ENCODE measurements at regions not wholly inside any gene's neighbourhood (a gene's known extent, or its start where the extent isn't known, plus 50 kb on each side); places are given as distances from the start of the nearest gene placed in this dataset.
A peak's percentile ranks its signal among the peaks of the same experiment; 100 is the strongest.

- DNase-seq (ENCODE audit: low read depth), result peak; percentile 13
Observed at GRCh38 chr2:104769096-104769495, 84.8 kb upstream of the POU3F3 start.

GRCh38 chr2:104772996-104773395 is 80.9 kb upstream of the POU3F3 start:
- DNase-seq (ENCODE audit: low read depth), result no peak

GRCh38 chr2:104774631-104775030 is 79.3 kb upstream of the POU3F3 start:
- no peak for DNase-seq (ENCODE audit: low read depth)

GRCh38 chr2:104777721-104778120 is 76.2 kb upstream of the POU3F3 start:
- no peak for DNase-seq (ENCODE audit: low read depth)

- DNase-seq (ENCODE audit: low read depth), result no peak
Observed at GRCh38 chr2:104781151-104781550, 72.8 kb upstream of the POU3F3 start.

- no peak for DNase-seq (ENCODE audit: low read depth)
Observed at GRCh38 chr2:104784264-104784663, 69.7 kb upstream of the POU3F3 start.

- DNase-seq (ENCODE audit: low read depth), result no peak
Observed at GRCh38 chr2:104786204-104786603, 67.7 kb upstream of the POU3F3 start.

GRCh38 chr2:104786821-104787220 is 67.1 kb upstream of the POU3F3 start:
- no peak for DNase-seq (ENCODE audit: low read depth)

- no peak for DNase-seq (ENCODE audit: low read depth)
Observed at GRCh38 chr2:104787298-104788065, 66.4 kb upstream of the POU3F3 start.

GRCh38 chr2:104788742-104789455 is 65.0 kb upstream of the POU3F3 start:
- DNase-seq (ENCODE audit: low read depth), result no peak

- DNase-seq (ENCODE audit: low read depth), result no peak
Observed at GRCh38 chr2:104790100-104790811, 63.7 kb upstream of the POU3F3 start.

GRCh38 chr2:104790901-104791495 is 62.9 kb upstream of the POU3F3 start:
- DNase-seq (ENCODE audit: low read depth), result no peak

GRCh38 chr2:104793966-104794365 is 59.9 kb upstream of the POU3F3 start:
- DNase-seq (ENCODE audit: low read depth), result no peak

GRCh38 chr2:104794441-104794840 is 59.5 kb upstream of the POU3F3 start:
- DNase-seq (ENCODE audit: low read depth), result no peak

Measured in GM04503 (cell line).